Gastrocnemius medialis (tissue), 4 donors: ENCODE measurements at regions not wholly inside any gene's neighbourhood (a gene's known extent, or its start where the extent isn't known, plus 50 kb on each side); places are given as distances from the start of the nearest gene placed in this dataset.

Source experiments
- CTCF ChIP-seq, 5 experiments: fragments of 450-650 bp in 3 of 5; fragments of 200-600 bp in 2 of 5; sonication (generic) in 2 of 5; IDR thresholded peaks in 4 of 5; conservative IDR thresholded peaks in 1 of 5; 1 replicate in 4 of 5; 2 replicates in 1 of 5; pipeline ENCODE4 v1.5.1; 2016 to 2019; ENCODE audit warnings: antibody characterized with exemption in 5 of 5, mild to moderate bottlenecking in 3 of 5, moderate library complexity in 3 of 5
- POLR2A ChIP-seq, 2 donors: fragments of 450-650 bp; IDR thresholded peaks; one replicate each; pipeline ENCODE4 v1.6.1; 2017; ENCODE audit warnings: antibody characterized with exemption in 2 of 2, mild to moderate bottlenecking in 2 of 2, moderate library complexity in 2 of 2

- TF ChIP-seq POLR2A (IDR thresholded peaks at IDR 0.05) (no peak), CTCF (IDR thresholded peaks at IDR 0.05 in 4 of 5, conservative IDR thresholded peaks at IDR 0.05 in 1 of 5) (no peak)
Measured at GRCh38 chr14:84208451-84208850, 1321.5 kb upstream of the FLRT2 start.
